Cardiac septum (tissue), 1 donor: ENCODE measurements at regions not wholly inside any gene's neighbourhood (a gene's known extent, or its start where the extent isn't known, plus 50 kb on each side); places are given as distances from the start of the nearest gene placed in this dataset.

Source experiments
- DNase-seq: peaks from one replicate; pipeline ENCODE4 v3.0.0-alpha.2; 2020; ENCODE audit warnings: low spot score
- intact Hi-C: fragments of 100-400 bp; cut with DNase I; formaldehyde crosslinking; loops from one replicate; pipeline ENCODE4 v1.14.0; 2022
- donor health status: DM: no; HTN: no; CAD: no.

DNA sequence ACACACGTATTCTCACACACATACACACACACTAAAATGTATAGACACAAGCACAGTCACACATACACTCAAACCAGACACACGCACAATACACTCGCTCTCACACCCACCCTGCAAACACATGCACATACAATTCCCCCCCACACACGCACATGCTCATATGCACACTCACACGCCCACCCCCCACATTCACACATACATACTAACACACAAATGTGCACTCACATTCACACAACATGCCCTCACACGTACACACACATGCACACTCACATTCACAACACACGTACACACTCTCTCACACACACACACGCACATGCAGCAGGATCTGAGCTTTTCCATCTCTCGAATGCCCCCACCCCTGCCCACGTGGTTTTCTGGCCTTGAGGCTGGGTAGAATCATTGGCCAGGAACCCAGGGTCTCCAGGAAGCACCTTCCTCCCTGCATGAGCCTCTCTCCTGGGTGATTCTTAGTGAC lies 589.7 kb downstream of the PTPRU start:
- intact Hi-C loops, result no loop called here
- DNase-seq, result peak; percentile 47

DNA sequence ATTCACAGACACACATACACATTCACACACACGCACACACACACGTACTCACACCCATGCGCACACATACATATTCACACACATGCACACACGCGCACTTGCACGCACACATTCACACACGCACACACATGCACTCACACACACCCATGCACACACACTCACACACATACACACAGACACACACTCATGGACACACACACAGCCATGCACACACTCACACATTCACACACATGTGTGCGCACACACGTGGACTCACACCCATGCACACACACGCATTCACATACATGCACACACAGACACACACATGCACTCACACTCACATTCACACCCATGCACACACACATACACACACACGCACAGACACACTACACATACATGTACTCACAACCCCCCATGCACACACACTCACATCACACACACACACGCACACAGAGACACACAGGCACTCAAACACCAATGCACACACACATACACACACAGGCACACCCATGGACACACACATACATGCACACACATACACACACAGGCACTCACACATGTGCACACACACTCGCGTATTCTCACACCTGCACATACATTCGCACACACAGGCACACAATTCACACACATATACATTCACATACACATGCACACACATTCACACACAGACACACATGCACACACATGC lies 589.1 kb downstream of the PTPRU start:
- intact Hi-C loops, result no loop called here

DNA sequence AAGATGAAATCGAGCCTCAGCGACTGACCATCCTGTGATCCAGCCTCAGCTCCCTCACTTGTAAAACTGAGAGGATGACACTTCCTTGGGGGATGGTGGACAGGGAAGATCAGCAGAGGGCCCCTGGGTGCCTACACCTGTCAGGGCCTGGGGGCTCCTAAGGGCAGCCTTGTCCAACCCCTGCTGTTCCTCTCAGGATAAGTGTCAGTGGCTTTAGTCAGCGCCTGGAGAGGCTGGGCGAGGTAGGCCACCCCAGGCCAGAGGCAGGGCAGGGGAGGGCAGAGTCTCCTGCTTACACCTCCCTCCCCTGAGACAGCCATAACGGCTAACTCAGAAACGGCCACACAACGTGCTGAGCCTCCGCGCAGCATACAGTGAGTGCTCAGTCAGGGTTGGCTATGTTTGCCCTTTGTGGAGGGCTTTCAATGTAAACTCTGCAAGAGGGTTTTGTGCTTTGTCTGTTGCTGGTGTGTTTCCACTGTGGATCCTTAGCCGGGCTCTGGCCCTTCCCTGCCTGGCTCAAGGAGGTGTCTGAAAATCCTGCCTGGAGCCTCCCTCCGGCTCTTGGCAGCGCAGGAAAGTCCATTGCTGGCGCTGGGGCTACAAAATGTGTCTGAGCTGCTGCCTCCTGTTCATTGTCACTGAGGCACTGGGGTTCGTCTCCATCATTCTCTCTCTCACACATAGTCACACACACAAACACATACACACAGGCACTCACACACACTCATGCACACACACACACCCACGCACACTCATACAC lies 588.4 kb downstream of the PTPRU start:
- peak; percentile 66 for DNase-seq
- intact Hi-C loops, result no loop called here

More for the DNA sequence above, 589.1 kb downstream of the PTPRU start:
- DNase-seq, result peak; percentile 27

DNA sequence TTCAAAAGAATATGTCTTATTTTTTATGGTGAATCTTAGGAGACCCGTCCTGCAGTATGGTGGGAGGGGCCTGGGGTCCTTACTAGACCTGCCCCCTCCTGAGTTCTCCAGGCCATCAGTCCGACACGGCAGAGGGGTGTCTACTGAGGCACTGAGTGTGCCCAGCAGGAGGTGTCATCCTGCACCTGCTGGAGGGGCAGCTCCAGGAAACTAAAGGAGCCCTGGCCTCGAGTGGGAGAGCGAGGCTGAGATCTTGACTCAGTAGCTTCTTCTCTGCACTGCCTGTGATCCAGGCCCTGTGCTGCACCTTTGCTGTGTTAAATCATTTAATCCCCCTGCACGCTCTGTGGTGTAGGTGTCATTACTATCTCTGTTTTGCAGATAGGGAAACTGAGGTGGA lies 587.7 kb downstream of the PTPRU start:
- no peak for DNase-seq
- intact Hi-C loops, result no loop called here

DNA sequence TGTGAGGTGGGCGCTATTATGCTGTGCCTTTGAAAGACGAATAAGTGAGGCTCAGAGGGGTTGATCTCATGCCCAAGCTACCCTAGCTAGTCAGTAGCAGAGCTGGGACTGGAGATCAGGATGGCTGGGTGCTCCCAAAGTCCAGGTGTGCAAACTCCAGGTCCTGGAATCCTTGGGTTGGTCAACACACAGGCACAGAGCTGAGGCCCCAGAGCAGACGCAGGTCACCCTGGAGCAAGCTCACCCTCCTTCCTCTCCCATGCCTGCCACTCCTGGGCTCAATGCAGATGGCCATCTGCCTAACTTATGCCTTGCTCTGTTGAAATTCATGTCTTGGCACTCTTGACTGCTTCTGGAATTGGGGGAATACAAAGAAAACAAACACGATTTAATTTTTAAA lies 587.2 kb downstream of the PTPRU start:
- DNase-seq, result peak; percentile 33
- intact Hi-C loops, result no loop called here

DNA sequence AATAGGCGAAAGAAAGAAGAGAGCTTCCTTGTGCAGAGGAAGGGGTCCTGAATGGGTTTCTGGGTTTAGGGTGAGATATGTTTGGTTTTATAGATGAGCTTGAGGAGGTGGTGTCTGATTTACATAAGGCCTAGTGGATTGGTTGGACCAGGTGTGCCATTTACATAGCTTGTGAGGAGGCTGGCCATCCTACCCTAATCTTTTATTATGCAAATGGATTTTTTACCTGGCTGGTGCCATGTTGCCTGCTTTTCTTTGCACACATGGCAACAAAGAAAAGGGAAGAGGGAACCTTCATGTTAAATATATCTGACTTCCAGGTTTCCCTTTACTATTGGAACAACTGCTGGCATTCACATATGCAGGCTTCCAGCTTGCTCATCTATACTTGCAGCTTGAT lies 585.3 kb downstream of the PTPRU start:
- intact Hi-C loops, result no loop called here
- no peak for DNase-seq

DNA sequence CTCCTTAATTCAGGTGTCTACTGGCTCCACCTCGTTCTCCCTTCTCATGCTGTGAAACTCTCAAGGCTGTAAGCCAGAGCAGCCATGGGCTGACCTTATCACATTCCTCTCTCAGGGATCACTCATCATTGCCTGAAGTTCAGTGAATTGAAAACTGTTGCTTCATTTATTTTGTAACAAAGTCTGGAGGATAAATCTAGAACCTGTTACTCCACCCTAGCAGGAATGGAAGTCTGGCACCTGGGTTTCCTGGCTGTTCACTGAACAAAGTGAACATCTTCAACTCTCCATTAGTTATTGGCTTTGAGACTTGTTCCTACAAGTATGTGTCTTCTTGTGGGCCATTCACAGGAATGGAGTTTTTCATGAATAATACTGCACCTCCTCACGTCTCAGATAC lies 584.1 kb downstream of the PTPRU start:
- intact Hi-C loops, result no loop called here
- DNase-seq, result no peak

DNA sequence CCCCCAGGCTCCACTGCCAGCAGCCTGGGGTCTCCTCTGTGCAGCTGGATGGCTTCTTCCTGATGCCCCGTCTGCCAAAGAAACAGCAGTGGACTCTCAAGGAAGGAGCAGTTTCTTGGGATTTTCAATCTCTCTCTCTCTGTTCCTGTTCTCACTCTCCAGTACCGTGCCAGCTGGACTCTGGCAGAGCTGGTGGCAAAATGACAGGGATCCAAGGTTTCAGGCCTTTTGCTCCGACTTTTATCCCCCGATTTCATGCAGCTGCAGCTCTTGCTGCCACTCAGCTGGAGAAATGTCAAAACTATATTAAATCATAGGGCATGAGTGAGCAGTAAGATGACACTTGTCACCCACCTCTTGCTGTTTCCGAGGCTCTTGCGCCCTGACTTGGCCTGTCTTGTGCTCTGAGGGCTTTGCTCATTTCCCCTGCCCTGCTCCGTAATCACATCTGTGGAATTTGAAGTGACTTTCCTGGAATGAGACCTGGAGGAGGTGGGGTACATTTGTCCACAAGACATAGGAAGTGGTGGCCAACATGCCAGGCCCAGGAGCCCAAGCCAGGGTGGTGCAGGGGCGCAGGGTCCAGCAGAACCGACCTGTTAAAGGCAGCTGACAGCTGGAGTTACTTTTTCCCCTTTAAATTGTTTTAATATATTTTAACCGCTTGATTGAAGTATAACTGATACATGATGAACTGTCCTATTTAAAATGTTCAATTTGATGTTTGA lies 576.2 kb downstream of the PTPRU start:
- DNase-seq, result peak; percentile 41
- intact Hi-C loops, result no loop called here

DNA sequence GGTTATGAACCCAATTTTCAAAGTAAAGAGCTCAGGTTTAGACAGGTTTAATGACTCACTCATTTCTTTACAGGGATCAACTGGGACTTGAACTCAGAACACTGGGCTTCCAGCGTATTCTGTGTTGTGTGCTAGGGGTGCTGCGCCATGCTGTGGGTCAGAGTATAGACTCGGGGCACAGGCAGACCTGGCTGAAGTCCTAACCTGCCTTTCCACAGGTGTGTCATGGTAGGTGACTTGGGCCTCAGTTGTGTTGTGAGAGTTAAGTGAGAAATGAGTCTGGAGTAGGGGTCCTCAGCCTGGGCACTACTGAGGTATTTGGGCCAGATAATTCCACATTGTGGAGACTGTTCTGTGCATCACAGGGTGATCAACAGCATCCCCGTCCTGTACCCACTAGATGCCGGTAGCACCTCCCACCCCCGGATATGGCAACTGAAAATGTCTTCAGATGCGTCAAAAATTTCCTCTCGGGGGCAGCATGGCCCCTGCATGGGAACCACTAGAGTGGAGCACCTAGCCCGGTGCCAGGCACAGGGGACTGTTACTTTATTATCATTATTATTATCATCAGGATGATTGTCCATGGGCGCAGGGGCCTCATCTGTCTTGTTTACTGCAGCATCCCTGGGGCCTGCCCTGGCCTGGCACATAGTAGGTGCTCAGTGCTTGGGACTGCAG lies 575.5 kb downstream of the PTPRU start:
- peak; percentile 47 for DNase-seq
- intact Hi-C loops, result no loop called here

DNA sequence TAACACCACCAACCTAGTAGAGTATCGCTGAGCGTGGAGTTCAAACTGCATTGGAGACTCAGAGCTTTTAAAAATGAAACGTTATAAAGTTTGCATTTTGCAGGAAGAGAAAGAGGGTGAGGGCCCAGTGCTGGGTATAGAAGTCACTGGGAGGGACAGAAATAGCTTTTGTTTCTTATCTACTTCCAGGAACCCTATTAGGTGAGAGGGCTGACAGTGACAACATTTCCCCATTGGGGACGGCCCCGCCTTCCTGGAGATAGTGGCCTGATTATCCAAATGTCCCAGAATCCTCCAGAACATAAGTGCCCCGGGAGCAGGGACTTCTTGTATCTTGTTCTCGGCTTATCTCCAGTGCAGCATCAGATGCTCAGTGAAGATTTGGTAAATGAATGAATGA lies 574.9 kb downstream of the PTPRU start:
- intact Hi-C loops, result no loop called here
- DNase-seq, result peak; percentile 62

DNA sequence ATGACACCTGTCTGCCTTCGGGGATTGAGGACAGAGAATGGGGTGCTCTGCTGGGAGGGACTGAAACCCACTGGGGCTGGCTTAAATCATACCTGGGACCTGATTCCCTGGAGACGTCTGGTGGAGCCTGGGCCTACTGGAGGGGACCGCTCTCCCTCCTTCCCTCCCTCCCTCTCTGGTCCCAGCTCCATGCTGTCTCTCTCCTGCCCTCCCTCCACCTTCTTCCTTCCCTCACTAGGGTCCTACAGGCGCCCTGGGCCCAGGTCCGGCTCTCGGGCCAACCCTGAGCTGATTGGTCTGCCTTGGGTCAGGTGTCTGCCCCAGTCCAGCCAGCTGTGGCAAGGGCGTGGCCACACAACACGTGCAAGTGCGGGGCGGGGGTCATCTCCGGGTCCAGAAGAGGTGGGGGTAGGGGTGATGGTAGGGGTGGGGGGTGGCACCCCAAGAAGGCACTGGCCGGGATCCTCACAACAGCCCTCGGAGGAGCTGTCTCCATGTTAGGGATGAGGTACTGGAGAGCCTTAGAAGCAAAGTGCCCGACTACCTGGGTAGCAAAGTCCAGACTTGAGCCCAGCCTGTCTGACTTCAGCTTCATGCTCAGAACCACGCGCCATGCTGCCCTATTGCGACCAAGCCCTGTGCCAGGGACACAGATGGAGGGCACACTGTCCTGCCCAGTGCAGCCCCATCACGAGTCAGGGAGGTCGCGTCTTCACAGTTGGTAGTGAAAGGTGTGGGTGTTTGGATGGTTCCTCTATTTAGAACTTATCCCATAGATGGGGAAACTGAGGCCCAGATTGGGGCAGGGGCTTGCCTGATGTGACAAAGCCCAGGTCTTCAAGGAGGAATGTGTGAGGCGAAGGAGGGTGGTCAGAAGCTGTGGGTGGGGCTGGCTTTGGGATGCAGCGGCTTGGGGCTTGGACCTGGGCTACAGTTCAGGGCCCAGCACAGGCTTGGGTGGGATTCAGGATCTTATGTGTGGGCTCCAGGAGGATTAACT lies 574.1 kb downstream of the PTPRU start:
- DNase-seq, result peak; percentile 47
- intact Hi-C loops, result no loop called here

DNA sequence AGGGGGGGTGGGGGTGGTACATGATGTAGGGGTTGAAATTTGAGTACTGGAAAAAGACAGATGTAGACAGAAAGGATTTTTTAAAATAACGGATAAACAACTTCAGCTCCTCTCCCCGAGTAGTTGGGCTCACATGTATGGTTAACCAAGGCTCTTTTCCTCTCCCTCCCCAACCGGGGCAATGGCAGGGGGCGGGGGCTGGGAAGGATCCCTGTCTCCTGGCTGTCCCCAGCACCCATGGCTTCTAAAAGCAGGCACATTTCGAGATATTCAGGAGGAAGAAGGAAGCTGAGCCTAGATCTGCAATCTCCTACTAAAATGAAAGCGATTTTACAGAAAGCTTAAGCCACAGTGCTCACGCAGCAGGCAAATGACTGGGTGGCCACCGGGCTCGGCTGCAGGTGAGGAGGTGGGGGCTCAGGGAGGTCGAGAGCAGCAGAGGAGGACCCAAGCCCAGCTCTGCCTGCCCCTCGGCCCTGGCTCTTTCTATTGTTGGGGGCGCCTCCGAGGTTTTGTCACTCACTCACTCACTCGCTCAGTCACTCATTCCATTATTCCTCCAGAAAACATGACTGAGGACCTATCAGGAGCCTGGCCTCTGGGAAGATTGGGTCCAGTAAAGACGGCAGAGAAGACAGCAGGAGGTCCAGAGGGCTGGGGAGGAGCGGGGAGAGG lies 573.3 kb downstream of the PTPRU start:
- peak; percentile 56 for DNase-seq
- intact Hi-C loops, result no loop called here

DNA sequence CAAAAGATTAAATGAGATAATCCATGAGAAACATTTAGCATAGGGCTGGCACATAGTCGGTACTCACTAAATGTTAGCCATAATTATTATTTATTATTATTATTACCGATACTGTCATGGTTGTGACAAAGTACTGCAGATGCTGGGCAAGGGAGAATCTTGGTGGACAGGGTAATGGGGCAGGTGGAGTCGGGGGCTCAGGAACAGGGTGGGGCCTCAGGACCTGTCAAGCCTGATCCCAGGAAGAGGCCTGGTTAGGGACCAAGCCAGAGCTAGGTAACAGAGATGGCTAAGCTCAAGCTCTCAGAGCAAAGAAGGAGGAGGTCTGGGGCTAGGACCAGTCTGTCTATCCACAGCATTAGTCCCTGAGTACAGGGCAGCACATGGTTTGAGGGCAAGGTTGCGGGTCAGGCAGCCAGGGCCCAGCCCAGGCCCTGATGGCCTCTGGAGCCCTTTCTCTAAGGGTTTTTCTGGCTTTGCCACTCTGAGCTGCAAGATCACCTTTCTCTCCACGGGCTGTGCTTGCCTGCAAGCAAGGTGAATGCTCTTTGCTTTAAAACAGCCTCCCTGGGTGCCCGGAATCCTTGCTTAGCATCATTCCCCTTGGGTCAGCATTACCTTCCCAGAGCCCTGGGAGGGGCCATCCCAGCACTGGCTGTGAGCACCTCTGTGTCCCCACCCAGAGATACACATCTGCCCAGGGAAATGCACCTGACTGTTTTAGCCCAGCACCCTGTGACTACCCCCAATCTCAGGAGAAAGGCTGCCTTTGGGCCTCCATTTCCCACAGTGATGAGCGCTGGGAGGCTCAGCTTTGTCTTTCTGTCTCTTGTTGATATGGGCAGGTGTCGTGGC lies 572.0 kb downstream of the PTPRU start:
- DNase-seq, result peak; percentile 63
- intact Hi-C loops, result no loop called here

DNA sequence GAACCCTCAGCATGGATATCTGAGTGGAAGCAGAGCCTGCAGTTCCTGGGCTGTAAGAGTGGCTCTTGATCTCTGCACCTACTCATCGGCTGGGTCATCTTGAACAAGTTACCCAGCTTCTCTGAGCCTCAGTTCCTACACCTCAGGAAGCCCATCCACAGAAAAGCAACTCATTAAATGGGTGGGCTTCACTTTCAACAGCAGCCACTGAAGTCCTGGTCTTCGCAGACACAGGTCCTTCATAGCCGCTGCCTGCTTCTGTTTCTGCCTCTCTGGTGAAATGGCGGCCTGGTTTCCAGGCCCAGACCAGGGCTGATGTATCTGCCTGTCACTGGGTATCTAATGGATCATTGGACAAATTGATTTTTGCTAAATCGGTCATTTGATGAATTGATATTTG lies 571.4 kb downstream of the PTPRU start:
- peak; percentile 38 for DNase-seq
- intact Hi-C loops, result no loop called here

DNA sequence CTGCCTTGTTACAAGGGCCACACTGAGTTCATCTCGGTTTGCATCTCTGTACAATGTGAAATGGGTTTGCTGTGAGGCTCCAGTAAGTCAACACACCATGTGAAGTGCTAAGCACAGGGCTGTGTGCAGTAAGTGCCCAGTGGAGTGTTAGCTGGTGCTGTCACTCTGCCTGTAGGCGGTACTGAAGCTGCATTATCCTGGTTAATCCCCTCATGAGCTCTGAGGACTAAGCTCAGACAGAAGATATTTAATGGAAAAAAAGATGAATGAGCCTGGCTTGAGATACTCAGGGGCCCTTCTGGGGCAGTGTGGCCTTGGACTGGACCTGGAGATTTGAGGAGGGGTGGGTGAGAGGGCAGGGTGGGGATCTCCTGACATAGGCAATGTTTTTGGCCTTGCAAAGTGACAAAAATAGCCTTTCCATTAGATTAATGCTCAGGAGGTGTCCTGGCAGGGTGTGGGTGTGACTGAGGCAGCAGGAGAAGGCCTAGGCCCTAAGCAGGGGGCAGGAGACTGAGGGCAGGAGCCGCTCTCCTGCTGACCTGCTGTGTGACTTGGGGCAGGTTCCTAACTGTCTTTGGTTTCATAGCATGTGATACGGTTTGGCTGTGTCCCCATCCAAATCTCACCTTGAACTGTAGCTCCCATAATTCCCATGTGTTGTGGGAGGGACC lies 570.5 kb downstream of the PTPRU start:
- intact Hi-C loops, result no loop called here
- peak; percentile 38 for DNase-seq

DNA sequence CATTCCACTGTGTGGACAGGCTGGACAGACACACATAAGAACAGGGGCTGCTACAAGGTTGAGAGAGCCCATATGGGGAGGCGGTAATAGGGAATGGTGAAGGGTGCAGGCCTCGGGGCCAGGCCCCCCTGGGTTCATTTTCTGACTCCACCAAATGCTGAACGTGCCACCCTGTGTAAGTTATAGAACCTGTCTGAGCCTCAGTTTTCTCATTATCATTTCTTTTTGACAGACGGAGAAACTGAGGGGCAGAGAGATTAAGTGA lies 569.5 kb downstream of the PTPRU start:
- intact Hi-C loops, result no loop called here
- peak; percentile 63 for DNase-seq
